GM19468 (cell line): ENCODE measurements at regions not wholly inside any gene's neighbourhood (a gene's known extent, or its start where the extent isn't known, plus 50 kb on each side); places are given as distances from the start of the nearest gene placed in this dataset.
"Not testable (repeated sequence)": the region's sequence is repeated elsewhere in the genome, so short reads cannot be mapped to it uniquely, and the experiment has no call there.

ENCODE experiments used
- ATAC-seq: cut with Tn5 transposase; IDR thresholded peaks from one replicate; pipeline ENCODE4 v1.9.1; 2021; ENCODE audit warnings: mild to moderate bottlenecking, moderate library complexity, moderate number of reproducible peaks; ENCODE audit not compliant: unreplicated experiment; ENCODE audit errors: extremely low read depth

DNA sequence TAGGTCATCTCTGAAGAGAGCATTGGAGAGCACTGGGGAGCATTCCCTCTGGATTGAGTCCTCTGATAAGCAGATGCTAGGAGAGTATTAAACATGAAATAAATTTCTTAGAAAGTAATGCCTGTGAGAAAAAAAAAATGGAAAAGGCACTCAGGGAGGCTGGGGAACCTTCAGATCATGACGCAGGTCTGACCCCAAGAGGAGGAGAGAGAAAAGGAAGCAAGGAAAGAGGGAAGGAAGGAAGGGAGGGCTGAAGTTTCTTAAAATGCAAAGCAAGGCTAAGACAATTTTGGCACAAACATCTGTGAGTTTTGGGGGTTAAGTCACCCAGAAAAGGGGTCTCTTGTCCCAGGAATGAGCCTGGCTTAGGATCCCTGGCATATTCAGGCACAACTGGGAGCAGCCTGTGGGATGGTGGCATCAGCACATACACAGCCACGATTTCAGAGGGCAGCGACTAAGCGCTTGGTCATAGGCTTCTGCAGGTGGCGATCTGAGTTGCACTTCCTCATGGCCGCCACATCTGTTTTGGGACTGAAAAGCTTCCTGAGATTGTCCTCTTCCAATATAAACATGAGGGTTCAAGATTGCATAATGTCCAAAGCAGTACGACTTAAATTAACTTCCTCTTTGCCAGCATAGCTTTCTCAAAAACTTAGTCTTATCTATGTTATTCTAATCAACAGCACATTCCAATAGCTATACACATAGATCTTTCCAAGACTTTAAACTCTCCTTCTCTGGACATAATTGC lies 692.7 kb downstream of the DNAH5 start:
- ATAC-seq, result no peak

DNA sequence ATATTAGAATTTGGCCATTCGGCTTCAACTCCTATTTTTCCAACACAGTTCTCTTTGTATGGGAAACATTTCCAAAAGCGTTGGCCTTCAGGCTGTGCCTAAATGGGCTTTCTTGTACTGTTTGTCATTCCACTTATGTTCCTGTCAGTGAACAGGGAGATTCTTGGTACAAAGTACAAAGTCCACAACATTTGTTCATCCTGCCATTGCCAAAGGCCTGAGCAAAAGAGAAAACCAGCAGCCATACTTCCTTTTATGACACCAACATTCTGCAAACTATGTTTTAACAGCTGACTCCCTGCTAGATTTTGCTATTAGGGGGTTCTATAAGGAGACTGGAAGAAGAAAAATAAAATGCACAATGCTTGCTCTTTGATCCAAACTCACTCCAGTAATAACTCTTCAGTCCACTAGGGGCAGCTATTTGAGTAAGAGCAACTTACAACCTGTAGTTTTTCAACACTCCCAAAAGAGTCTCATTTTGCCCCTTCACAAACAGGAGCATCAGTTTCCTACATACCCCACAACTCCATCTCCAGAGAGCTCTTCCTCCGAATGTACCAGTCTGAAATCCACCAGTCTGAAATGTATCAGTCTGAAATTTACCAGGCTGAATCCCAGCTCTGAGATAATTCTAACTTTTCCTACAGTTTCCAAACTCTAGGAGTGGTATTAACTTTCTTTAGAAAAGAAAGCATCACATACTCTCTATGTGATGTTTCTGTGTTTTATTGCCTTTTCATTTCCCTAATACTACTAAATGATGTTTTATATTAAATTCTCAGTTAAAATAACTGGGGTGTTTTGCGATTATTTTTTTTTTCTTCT lies 693.8 kb downstream of the DNAH5 start:
- ATAC-seq, result no peak

DNA sequence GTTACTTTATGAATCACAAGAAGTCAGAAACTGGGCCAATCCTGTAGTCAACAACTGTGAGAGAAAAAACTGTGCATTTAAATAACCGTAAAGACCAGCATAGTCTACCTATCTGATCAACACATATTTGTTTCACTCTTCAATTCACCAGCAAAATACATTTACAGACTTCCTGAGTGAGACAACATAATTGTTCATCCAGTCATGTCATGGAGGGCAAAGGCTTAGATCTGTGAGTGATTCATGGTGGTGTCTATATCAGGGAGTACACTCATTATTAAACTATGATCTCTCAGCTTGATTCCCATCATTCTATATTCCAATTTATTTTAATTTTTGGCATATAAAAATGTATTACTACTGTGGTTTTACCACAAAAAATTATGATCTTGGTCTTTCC lies 694.6 kb downstream of the DNAH5 start:
- ATAC-seq, result no peak

DNA sequence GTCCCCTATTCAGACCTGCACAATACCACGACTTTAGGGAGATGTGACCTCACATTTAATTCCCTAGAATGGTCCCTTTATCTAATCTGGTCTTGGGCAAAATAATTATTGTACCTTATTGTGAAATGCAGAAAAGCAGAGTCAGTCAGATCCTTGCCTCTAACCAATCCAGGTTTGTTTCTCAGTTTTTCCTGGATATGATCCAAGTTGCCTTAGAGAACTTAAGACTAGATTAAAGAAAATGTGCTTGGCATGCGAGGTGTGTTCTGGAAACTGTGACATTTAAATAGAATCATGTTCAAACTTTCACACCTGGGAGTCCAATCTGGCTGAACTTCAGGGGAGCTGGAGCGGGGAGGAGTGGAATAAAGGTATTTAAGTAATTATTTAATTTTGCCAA lies 696.2 kb downstream of the DNAH5 start:
- ATAC-seq, result no peak

DNA sequence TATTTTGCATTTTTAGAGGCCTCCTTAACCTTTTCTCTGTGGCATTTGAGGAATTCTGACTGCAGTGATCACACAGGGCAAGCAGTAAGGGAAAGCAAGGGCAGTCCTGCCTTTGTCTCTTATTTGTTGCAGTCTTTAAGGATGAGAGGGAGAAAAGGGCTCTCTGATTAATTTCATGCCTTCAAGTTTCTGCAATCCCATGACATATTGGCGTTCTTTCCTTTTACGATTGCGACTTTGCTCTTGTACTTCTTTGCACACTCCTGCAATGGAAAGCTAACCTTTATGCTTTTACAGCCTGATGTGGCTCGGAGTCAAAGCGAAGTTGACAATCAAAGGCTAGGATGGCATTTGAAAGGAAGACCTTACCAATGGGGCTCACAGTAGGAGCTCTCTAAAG lies 698.4 kb downstream of the DNAH5 start:
- no peak for ATAC-seq

DNA sequence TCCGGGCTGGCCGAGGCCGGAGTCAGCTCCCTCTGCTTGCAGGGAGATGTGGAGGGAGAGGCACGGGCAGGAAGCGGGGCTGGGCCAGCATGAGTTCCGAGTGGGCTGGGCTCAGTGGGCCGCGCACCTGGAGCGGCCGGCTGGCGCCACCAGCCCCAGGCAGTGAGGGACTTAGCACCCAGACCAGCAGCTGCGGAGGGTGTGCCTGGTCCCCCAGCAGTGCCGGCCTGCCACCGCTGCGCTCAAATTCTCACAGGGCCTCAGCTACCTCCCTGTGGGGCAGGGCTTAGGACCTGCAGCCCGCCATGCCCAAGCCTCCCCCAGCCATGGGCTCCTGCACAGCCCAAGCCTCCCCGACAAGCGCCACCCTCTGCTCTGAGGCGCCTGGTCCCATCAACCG lies 700.3 kb downstream of the DNAH5 start:
- no peak for ATAC-seq

DNA sequence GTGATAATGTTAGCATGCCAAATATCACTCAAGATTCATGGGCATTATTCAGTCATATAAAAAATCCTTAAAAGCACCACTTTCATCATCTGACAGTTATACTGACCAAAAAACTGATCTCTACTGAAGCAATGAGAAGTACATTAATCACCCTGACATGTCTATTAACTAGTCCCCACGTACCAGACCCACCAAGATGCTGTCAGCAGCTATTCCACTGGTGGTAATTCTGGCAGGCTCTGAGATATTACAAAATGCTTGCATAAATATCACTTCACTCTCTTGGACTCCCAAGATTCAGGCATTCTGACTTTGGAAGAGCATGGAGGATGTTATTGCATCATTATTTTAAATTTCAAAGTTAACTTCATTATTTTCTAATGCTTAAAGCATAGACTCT lies 717.0 kb downstream of the DNAH5 start:
- ATAC-seq, result no peak

DNA sequence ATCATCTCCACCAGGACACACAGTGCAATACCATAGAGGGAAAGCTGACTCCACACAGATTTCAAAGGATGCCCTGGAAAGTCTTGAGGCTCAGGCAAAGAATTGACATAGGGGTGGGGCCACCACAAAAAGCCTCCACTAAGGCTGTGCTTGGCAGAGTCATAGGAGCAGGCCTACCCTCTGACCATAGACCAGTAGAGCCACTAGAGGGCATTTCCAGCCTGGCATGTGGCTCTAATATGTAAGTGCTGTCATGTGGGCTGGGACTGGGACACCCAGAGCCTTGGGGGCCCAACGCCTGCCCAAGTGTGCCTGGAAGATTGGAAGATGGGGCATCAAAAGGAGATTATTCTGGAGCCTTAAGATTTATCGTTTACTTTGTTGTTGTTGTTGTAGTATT lies 726.0 kb downstream of the DNAH5 start:
- no peak for ATAC-seq

DNA sequence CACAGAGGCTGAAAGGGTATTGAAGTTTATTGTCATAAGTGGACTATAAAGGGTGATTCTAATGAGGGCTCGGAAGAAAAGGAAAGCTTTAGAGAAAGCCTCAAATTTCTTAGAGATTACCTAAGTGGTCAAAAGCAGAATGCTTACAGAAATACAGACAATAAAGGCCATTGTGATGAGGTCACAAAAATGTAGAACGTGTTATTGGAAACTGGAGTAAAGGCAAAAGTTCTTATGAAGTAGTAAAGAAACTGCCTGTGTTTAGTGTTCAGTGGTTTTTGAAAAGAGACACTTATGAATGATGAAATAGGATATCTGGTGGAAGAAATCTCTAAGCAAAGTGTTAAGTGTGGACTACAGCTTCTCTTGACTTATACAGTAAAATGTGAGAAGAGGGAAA lies 726.9 kb downstream of the DNAH5 start:
- no peak for ATAC-seq

DNA sequence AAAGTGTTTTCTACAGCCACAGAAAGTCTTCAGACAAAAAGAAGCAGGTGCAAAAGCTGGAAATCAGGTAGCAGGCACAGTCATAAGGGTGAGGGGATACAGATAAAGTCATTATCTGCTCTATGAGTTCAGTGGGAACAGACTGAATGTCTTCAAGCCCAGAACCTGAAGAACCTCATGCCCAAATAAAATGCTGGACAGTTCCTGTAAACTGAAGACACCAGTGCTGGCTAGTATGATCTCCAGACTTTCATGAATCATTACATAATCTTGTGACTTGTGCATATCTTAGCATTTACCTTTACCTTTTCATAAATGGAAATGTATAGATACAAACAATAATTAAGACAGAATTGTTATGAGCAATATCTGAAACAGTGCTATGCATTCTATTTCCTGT lies 728.7 kb downstream of the DNAH5 start:
- no peak for ATAC-seq

DNA sequence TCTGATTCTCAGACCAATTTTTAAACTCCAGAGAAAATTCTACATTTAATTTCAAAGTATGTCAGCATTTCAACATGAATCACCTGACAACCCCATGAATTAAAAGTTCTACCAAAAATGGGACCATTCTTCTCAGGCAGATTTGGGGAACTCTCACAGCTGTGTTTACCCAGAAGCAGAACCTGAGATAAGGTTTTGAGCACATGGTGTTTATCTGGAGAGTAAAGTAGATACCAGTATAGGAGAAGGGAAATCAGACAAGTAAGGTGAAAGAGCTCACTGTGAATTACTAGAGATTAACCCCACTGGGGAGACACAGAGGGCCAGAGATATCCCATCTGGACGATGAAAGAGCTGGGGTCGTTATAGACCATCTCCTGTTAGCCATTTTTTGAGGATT lies 729.1 kb downstream of the DNAH5 start:
- no peak for ATAC-seq

DNA sequence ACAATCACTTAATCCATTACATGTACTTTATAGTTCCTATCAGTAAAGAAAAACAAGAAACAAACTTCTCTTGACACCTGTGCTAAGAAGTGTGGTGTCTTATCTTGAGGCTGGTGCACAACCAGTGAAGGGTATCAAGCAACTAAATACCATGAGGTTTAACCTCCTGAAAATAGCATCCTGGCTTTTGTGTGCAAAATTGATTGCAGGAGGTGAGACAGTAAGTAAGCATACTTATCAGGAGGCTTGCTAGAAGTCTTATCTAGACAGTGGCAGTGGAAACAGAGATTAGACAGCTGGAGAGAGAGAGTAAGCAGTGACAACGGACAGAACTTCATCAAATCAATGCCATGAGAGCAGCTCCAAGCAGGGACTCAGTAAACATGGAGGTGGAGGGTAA lies 730.3 kb downstream of the DNAH5 start:
- no peak for ATAC-seq

DNA sequence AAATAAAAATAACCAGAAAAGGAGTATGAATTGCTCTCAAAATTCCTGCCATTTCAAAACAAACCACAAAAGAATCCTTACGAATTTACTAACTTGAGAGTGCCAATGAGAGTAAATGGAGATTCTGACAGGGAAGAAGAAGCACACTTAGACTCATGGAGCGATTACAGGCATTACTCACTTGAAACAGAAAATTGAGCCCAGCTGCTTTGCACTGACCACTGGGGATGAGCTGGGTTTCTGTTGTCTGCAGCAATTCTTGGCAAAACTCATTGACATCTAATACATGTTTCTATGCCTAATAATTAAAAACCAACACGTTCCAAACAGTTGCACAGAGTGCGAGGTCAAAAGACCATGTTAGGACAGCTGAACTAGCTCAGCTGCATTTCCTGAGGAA lies 731.6 kb downstream of the DNAH5 start:
- ATAC-seq, result no peak

DNA sequence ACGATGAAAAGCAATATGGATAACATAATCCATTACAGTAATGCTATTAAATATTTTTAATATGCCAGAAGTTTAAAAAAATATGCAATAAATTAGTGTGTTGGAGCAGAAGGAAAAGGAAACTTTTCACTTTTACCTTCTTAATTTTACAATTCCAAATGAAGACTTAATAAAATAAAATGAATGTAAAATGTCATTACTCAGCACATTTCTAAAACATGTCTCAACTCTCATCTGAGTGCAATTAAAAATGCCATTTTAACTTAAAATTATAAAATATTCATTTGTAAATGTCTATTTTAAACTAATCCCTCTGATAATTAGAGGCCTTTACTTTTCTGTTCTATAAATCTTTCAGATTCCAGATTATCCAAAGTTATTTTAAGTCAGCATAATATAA lies 733.4 kb downstream of the DNAH5 start:
- no peak for ATAC-seq

DNA sequence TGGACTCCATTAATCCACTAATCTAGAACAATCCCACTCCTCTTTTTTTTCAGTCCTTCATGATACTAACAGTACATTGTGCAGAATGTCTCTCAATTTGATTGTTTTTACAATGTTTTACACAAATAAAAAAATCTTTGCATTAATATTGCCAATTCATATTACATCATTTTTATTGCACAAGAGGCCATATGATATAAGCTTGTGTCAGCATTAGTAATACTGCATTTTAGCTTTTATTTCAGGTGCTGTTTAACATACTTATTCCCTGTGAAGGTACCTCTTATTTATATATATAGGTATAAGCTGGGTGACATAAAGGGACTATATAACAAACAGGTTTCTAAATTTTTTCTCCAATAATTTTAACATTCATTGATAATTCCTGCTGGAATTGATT lies 737.4 kb downstream of the DNAH5 start:
- no peak for ATAC-seq

DNA sequence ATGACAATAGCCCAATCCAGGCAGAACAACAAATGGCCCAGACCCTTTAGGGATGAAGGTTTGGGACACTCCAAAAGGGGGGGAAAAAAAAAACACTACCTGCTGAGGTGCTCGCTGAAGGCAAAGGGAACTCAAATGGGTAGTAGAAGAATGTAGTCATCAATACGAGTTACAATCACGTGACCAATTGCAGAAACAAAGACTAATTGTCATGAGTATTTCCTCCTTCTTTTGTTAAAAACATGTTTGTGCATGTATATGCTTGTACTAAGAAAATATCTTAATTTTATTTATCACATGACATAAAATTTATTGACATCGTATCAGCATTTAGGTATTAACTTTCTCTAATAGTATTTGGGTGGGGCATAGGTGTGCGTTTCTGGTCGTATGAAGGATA lies 743.5 kb downstream of the DNAH5 start:
- ATAC-seq, result no peak

DNA sequence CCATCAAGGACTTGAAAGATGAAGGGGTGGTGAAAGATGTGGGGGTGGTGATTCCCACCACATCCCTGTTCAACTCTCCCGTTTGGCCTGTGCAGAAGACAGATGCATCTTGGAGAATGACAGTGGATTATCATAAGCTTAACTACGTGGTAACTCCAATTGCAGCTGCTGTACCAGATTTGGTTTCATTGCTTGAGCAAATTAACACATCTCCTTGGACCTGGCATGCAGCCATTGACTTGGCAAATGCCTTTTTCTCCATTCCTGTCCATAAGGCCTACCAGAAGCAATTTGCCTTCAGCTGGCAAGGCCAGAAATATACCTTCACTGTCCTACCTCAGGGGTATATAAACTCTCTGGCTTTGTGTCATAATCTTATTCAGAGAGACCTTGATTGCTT lies 746.3 kb downstream of the DNAH5 start:
- not testable (repeated sequence) for ATAC-seq

DNA sequence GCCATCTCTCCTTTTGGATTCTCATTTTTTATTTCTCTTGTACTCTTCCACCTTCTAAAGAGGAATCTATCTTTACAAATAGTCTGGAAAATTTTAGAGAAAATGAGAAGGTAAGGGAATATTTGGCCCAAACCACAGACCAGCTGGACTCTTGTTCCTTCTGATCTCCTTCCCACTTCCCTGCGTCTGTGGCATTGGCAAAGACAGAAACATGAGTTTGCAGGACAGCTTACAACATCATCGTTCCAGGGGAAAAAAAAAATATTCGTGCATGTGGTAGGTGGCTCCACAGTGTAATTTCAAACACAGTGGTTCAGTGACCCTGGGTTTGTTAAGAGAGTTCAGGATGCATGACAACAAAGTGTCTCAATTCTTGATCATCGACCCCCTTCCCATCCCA lies 755.0 kb downstream of the DNAH5 start:
- no peak for ATAC-seq

DNA sequence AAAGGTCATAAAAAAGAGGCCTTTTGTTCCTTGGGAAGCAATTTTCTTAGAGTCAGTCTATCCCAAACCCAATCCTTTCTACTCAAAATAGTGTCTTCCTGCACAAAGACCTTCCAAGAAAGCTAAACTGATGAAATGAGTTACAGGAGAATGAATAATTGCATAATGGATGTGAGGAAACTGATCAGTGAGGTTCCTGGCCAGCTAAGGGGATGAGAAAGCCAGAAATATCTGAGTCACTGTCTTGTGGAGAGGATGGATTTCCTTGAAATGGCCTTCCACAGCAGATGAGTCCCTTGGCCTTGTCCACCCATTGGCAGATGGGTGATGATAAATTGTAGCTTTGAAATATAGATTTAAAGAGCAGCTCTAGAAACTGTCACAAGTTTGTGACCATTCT lies 756.1 kb downstream of the DNAH5 start:
- ATAC-seq, result no peak

DNA sequence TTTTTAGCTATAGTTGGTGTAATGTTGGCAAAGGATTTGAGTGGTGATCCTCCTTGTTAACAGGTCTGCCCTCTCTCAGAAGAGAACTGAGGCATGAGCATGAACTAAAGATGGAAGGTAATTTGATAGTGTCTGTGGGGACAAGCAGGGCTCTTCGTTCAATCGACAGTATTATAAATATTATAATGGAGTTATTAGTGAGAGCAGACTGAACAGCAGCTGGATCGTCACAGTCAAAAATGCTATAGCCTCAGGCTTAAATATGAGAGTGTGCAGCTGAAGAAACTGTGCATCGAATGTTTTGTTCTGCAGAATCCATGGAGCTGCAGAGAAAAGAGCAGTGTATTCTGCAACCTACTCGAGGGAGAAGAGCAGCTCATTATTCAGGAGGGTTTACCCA lies 757.3 kb downstream of the DNAH5 start:
- no peak for ATAC-seq

DNA sequence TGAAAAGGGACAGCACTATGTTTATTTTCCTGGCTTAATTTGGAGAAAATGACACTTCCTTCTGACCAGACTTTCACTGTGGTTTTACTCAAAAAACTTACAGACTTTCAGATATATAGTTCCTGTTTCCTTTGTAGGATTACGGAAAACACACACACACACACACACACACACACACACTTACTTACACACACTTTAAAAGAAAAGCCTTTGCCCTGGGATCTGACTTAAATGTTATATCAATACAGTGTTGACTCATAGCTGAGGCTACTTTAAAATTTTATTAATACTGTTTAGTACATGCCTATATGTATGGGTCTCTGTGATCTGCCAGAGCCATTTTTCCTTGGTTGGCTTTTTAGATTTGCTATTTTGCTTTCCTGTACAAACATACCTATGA lies 758.3 kb downstream of the DNAH5 start:
- ATAC-seq, result no peak
